HG02884 (cell line): ENCODE measurements at regions not wholly inside any gene's neighbourhood (a gene's known extent, or its start where the extent isn't known, plus 50 kb on each side); places are given as distances from the start of the nearest gene placed in this dataset.
"Not testable (repeated sequence)": the region's sequence is repeated elsewhere in the genome, so short reads cannot be mapped to it uniquely, and the experiment has no call there.

Source experiments
- ATAC-seq: cut with Tn5 transposase; IDR thresholded peaks from one replicate; pipeline ENCODE4 v1.9.1; 2021; ENCODE audit warnings: mild to moderate bottlenecking, moderate library complexity; ENCODE audit not compliant: unreplicated experiment

- ATAC-seq: no peak
Measured at GRCh38 chr18:38759457-38759856, 1193.9 kb upstream of the CELF4 start.

GRCh38 chr18:38756436-38756835, 1190.8 kb upstream of the CELF4 start:
- ATAC-seq: no peak

DNA sequence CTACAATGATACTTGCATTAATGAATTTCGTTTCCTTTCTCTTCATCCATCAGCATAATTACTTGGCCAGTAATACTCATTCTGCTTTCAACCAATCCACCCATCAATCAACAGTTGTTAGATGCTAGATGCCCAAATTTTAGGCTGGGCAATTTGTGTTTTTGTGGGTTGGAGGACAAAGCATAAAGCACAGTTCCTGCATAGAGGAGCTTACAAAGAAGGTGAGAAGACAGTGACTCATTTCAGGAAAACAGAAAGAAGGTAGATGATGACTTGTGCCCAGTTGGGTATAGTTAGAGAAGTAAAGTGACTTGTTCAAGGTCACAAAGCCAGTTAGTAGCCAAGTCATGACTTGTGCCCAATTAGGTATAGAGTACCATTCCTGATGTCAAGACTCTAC, 1186.8 kb upstream of the CELF4 start:
- ATAC-seq: peak; percentile 66

DNA sequence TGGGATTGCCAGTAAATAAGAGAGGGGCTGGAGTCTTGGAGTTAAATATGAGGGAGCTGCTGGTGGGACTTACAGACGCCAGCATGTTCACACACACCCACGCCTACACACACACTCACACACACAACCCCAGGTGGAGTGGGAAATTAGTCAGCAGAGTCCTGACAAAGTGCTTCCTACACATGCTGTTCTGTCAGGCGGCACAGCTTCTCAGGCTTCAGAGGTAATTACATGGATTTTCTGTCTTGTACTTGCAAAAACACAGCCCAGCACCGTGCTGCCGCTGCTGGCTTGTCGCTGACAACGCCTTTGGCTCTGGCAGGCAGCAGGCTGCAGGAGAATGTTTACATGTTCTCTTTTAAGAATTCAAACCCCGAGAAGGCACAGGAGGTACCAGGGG, 1186.3 kb upstream of the CELF4 start:
- peak; percentile 36 for ATAC-seq

DNA sequence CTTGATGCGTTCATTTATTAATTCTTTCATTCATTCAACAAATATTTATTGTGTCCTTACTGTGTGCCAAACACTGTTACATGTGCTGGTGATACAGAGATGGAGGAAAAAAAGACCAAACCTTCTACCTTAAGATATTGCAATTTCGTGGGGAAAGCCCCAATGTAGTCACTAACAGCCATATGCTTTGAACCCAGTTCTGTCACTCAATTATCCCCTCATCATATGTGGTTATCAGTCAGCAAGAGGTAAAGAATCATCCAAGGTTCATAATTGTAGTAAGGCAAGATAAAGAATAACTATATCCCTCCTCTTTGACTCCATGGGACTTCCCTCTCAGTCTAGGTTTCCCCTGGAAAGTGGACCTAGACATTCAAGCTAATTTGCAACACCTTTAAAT, 1185.6 kb upstream of the CELF4 start:
- ATAC-seq: no peak

GRCh38 chr18:38750751-38751150, 1185.2 kb upstream of the CELF4 start:
- ATAC-seq: no peak

DNA sequence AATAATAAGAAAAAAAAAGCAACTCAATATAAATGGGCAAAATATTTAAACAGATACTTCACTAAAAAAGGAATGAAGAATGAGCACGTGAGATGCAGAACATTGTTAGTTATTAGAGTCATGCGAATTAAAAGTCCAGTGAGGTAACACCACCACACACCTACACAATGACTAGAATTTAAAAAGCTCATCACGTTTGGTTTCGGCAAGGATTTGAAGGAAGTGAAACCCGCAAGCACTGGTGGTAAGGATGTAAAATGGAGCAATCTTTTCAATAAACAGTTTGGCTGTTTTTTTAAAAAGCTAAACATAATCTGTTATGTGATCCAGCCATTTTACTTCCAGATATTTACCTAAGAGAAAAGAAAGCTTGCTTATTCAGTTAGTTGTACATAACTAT, 1181.6 kb upstream of the CELF4 start:
- ATAC-seq: no peak

- ATAC-seq: not testable (repeated sequence)
Measured at GRCh38 chr18:38720181-38720580, 1154.6 kb upstream of the CELF4 start.

DNA sequence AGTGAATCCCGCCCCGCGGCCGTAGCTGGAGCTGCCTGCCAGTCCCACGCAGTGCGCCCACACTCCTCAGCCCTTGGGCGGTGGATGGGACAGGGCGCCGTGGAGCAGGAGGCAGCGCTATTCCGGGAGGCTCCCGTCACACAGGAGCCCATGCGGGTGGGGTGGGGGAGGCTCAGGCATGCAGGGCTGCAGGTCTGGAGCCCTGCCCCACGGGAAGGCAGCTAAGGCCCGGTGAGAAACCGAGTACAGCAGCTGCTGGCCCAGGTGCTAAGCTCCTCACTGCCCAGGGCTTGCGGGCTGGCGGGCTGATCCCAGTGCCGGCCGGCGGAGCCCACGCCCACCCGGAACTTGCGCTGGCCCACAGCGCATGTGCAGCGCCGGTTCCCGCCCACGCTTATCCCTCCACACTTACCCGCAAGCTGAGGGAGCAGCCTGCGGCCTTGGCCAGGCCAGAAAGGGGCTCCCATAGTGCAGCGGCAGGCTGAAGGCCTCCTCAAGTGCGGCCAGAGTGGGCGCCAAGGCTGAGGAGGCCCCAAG, 1152.8 kb upstream of the CELF4 start:
- ATAC-seq: no peak

GRCh38 chr18:38709122-38709521, 1143.5 kb upstream of the CELF4 start:
- no peak for ATAC-seq

- ATAC-seq: no peak
Measured at GRCh38 chr18:38706373-38706772, 1140.8 kb upstream of the CELF4 start.

DNA sequence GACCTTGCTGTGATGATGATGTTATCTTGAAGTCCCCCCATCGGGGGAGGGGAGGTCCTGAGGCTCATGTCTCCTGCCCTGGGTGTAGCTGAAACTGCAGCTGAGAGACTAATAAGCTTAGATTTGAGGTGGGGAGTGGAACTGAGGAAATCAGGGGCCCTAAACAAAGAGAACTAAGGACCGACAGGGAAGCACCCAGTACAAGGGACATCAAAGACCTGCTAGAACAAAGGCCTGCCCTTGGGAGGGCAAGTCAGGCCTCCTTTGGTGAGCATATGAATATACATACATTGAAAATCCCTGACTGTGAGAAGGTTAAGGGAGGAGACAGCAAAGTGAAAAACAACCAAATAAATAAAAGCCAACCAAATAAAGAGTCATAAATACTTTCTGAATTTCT, 1132.5 kb upstream of the CELF4 start:
- no peak for ATAC-seq

DNA sequence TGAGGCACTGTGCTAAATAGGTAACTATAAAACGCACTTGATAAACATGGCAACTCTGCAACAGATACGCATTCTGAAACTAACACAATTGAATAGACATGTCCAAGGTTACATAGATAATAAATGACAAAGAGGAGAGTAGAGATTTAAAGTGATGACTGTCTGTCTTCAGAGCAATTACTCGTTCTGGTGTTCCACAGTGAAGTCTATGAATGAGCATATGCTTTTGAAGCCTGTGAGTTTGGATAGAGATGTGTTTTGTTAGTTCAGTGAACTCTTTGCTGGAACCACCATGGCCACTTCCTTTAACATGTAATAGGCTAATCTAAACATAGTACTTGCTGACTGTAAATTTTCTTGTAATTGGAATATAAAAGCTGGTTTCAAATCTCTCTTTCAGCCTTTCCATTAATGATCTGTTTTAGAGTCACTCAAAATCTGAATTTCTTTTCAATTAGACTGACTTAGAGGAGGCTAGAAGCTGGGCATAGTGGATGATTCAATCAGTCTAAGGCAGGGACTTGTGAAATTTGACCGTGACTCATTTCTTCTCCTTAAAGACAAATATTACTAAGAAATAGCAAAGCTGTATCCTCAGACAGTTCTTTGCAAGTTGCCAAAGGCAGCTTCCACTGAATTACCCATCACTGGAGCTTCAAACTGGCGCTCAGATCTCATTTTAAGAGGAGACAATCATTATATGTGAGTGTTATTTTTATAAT, 1130.1 kb upstream of the CELF4 start:
- ATAC-seq: no peak

DNA sequence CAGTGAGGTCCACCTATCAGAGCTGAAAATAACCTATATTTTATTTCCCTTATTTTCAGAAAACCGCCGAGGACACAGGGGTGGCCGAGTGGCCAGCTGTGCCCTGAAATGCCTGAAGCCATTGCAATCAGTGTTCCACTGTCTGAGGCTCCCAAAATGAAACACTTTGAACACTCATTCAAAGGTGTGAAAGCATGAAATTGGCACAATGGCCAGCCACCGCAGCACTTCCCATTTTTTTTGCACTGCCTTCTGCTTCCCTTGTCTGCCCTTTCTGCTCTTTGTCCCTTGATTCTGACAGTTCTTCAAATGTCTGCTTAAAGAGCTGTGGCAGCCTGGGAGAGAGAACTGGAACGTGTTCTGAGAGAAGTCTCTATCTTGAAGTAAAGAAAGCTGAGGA, 1127.5 kb upstream of the CELF4 start:
- ATAC-seq: no peak

DNA sequence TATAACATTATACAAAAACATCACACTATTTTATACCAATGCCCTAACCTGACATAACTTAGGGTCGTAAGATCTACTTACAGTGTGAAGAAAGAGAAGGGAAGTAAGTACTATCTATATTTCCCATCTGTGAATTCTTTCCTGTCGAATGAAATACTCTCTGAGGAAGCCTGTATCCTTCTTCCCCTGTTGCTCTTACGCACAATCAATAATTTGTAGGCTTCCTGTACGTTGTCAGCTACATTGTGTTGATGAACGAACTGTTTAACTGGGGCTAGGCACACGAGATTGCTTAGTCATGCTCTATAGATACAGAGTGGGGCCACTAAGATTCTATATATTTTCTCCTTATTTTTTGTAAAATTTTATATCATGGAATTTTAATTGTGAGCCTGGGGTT, 1125.0 kb upstream of the CELF4 start:
- no peak for ATAC-seq

DNA sequence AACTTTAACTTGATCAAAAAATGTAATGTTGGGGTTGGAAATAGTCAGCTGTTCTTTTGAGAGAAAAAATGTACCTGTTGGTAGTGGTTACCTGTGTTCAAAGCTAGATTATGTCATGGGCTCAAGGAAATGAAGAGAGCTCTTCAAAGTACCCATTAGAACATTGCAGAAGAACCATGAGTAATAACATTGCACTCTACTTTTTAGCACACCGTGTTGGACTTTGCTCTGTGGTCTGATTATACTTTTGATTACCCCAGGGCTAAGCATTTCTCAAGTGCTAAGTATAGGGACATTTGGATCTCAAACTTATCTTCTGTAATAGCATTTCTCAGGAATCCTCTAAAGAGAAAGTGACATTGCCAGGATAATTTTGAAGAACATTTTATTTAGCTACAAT, 1122.8 kb upstream of the CELF4 start:
- no peak for ATAC-seq

DNA sequence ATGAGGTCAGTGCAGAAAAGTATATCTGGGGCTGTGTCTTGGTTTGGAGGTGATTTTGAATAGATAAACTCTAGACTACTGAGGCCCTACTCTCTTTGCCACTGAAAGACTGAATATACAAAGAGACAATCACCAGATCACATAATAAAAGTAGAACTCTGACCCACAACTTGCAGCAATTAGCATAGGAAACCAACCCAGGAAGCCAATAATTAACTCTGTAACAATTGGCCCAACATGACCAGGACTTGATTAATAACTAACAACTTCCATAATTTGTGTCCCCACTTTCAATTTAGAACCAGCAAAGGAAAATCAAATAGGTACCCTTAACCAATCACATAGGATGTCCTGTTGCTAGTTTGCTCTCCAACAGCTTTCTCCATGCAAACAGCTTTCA, 1104.9 kb upstream of the CELF4 start:
- ATAC-seq: no peak

DNA sequence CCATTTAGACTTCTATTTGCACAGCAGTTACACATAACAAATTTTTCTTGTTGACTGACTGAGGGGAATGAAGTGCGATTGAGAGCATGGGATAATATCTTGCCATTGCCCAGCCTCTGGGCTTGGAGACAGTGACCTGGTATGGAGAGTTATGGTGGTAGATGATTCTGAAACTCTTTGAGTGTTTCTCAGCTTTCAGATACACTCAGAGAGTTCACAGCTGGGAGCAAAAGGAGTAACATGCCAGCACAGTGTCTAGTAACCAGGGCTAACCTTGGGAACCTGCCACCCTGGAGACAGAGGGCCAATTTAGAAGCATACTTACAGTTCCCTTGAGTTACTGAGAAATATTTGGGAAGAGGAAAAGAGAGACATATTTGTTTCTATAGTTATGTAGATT, 1099.3 kb upstream of the CELF4 start:
- no peak for ATAC-seq

DNA sequence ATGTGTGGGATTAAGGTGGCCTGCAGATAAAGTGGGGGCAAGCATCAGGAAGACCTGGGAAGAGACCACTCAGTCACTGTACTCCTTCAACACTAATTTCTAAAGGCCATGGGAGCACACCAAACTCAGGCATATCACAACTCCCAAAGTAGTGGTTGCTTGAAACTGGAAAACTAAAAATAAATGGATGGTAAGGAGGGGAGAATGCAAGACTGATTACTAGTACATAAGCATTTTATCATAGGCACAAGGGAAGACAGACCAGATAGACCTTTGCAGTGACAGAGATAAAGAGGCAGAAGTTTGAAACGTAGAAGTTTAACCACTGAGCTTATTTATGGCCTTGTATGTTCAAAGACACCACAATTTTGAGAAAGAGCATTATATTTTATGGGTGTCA, 1098.1 kb upstream of the CELF4 start:
- no peak for ATAC-seq

- no peak for ATAC-seq
Measured at GRCh38 chr18:38663270-38663669, 1097.7 kb upstream of the CELF4 start.

DNA sequence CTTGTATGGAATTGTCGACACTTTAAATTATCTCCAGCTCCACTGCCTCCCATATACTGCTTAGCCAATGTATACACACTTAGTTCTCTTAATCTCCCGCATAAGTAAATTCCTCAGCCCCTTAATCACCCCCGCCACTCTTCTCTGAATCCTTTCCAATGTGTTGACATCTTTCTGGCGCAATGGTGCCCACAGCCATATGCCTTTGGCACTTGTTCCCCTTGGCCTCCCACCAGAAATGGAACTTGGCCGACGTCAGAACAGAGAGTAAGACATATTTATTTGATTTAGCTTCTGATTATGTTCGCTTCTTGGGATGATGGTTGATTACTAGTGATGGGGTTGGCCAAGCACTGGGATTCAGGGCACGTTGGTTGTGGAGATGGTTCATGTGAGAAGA, 1089.3 kb upstream of the CELF4 start:
- ATAC-seq: no peak

- no peak for ATAC-seq
Measured at GRCh38 chr18:38651736-38652135, 1086.1 kb upstream of the CELF4 start.

DNA sequence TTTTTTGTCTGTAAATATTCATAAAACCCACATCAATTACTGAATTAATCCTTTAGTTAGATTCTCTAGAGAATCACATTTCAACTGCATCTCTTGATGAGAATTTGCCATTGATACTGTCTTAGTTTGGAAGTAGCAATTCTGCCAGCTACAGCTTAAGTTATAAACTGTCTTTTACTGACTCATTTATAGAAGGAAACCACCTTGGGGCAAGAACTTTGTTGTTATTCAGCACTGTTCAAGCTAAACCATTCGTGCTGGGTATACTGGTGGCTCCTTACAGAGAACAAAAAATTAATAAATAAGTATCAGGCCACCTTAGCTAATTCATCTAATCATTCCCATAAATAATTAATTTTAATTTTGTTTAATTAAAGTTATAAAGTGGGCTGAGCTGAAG, 1082.6 kb upstream of the CELF4 start:
- ATAC-seq: no peak
